ENCODE measurements at regions not wholly inside any gene's neighbourhood (a gene's known extent, or its start where the extent isn't known, plus 50 kb on each side); places are given as distances from the start of the nearest gene placed in this dataset.

GRCh38 chr16:5321930-5322329, 224.3 kb upstream of the EEF2KMT start:
- TF ChIP-seq RARB (CRISPR knock-in tag; IDR thresholded peaks at IDR 0.05), result no peak
- no peak for TF ChIP-seq PATZ1 (CRISPR knock-in tag; IDR thresholded peaks at IDR 0.05; ENCODE audit: borderline replicate concordance)
- TF ChIP-seq PPARA (CRISPR knock-in tag; IDR thresholded peaks at IDR 0.05; ENCODE audit: borderline replicate concordance), result no peak
- no peak for TF ChIP-seq BACH2 (CRISPR knock-in tag; IDR thresholded peaks at IDR 0.05; ENCODE audit: borderline replicate concordance)

Measured in SK-N-SH treated with all-trans-retinoic acid at 6 μM for 48 hours (cell line).